ENCODE measurements at regions not wholly inside any gene's neighbourhood (a gene's known extent, or its start where the extent isn't known, plus 50 kb on each side); places are given as distances from the start of the nearest gene placed in this dataset.

DNA sequence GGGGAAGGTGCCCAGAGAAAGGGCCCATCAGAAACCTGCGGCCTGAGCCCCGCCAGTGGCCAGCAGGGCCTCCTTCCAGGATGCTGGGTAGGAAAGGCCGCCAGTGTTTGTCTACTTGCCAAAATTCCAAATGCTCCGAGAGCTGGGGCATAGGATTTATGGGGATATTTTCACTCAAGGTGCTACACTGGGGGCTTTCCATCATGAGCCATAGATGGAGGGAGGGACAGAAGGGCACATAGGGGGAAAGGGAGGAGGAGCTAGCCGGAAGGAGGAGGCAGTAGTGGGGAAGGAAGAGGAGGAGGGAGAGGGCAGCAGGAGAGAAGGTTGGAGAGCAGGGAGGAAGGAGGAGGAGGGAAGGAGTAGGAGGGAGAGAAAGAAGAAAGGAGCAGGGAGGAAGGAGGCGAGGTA lies 494.7 kb upstream of the PROK2 start:
- Histone ChIP-seq H3K36me3 (ENCODE audit: control insufficient read depth in 2 of 2, extremely low read depth in 1 of 2, insufficient read depth in 2 of 2, low read length in 2 of 2) (no peaks in the 10 kb centered on the region), H4K20me1 (replicated peaks; ENCODE audit: control insufficient read depth, extremely low read depth, insufficient read depth, low read length) (no peaks in the 10 kb centered on the region), H3K27ac (ENCODE audit: insufficient read depth, low read depth, low read length) (no peak overlapping the region), H2AFZ (ENCODE audit: low read depth, low read length) (no peak overlapping the region), H3K4me1 (ENCODE audit: control insufficient read depth, extremely low read depth, insufficient read depth, low read length) (no peaks in the 10 kb centered on the region), H3K4me3 (replicated peaks in 1 of 3; ENCODE audit: insufficient read depth in 1 of 3, low read depth in 1 of 3, low read length in 3 of 3) (no peak overlapping the region), H3K27me3 (ENCODE audit: control insufficient read depth in 2 of 2, insufficient read depth in 2 of 2, low read length in 2 of 2) (peaks cover 65 to 68% of the 10 kb centered on the region in 2 experiments), H3K9me1 (replicated peaks; ENCODE audit: control insufficient read depth, extremely low read depth, insufficient read depth, low read length) (no peaks in the 10 kb centered on the region), H3K9me3 (replicated peaks; ENCODE audit: control insufficient read depth, insufficient read depth, low read length) (no peaks in the 10 kb centered on the region), H3K4me2 (ENCODE audit: insufficient read depth, low read length) (no peak overlapping the region), H3K79me2 (ENCODE audit: control insufficient read depth, insufficient read depth, low read length) (no peaks in the 10 kb centered on the region), H3K9ac (replicated peaks; ENCODE audit: extremely low read depth, insufficient read depth, low read length) (no peak overlapping the region)
- dilution Hi-C loops (cut with MboI; ENCODE audit: extremely low pct_ligation_motif_present, low sequenced_read_pairs), result no loop called here
- TF ChIP-seq MYC (IDR thresholded peaks at IDR 0.05; ENCODE audit: low read depth, low read length), result no peak
- no peak for TF ChIP-seq FOS (IDR thresholded peaks at IDR 0.05; ENCODE audit: borderline replicate concordance, insufficient read depth, low read length)
- no peak for TF ChIP-seq JUN (IDR thresholded peaks at IDR 0.05; ENCODE audit: borderline replicate concordance, insufficient read depth, insufficient read length, low read depth)
- TF ChIP-seq GATA2 (IDR thresholded peaks at IDR 0.05; ENCODE audit: insufficient read depth, insufficient read length, low read depth, low read length), result no peak
- no peak for TF ChIP-seq POLR2AphosphoS5 (IDR thresholded peaks at IDR 0.05; ENCODE audit: insufficient read depth, low read depth, low read length)
- no peak for TF ChIP-seq POLR2A (IDR thresholded peaks at IDR 0.05; ENCODE audit: low read depth, low read length)
- no peak for TF ChIP-seq CTCF (IDR thresholded peaks at IDR 0.05; ENCODE audit: extremely low read depth in 1 of 2, insufficient read depth in 1 of 2, low read depth in 1 of 2, low read length in 2 of 2)
- TF ChIP-seq EZH2 (IDR thresholded peaks at IDR 0.05; ENCODE audit: borderline replicate concordance, low read depth, low read length, severe bottlenecking), result no peak
- no peak for TF ChIP-seq MAX (IDR thresholded peaks at IDR 0.05; ENCODE audit: insufficient read depth, insufficient read length)
- ChIA-PET CTCF (interaction anchor here (1.2 to 1.3 kb wide), 2 partner anchors 9 to 541 kb away, joined by 3 to 4 read pairs; no protein-coding TSS in a partner anchor), POLR2A (no interaction called here)
- FAIRE-seq, result no peak
- DNase-seq (ENCODE audit: low read depth, low spot score), result no peak
- BruUV-seq (replicated peaks), result no TSS peak
- intact Hi-C loops (cut with micrococcal nuclease), result no loop called here

Data from endothelial cell of umbilical vein (primary cell).